Adrenal gland (tissue), 5 donors: ENCODE measurements at regions not wholly inside any gene's neighbourhood (a gene's known extent, or its start where the extent isn't known, plus 50 kb on each side); places are given as distances from the start of the nearest gene placed in this dataset.

Source experiments
- POLR2A ChIP-seq, 2 donors: fragments of 450-650 bp; IDR thresholded peaks; one replicate each; pipeline ENCODE4 v1.6.1; 2017; ENCODE audit warnings: antibody characterized with exemption in 2 of 2, mild to moderate bottlenecking in 2 of 2, moderate library complexity in 1 of 2
- TF ChIP-seq, protein P1 (sequence below), 6 experiments: fragments of 450-650 bp in 4 of 6; fragments of 200-600 bp in 2 of 6; sonication (generic) in 1 of 6; IDR thresholded peaks; 1 replicate in 5 of 6; 2 replicates in 1 of 6; pipeline versions ENCODE4 v1.5.1 to v1.8.0; 2016 to 2021; ENCODE audit warnings: antibody characterized with exemption in 6 of 6, mild to moderate bottlenecking in 2 of 6, moderate library complexity in 1 of 6
- donor health status: DM: no; HTN: no; CAD: no.

DNA sequence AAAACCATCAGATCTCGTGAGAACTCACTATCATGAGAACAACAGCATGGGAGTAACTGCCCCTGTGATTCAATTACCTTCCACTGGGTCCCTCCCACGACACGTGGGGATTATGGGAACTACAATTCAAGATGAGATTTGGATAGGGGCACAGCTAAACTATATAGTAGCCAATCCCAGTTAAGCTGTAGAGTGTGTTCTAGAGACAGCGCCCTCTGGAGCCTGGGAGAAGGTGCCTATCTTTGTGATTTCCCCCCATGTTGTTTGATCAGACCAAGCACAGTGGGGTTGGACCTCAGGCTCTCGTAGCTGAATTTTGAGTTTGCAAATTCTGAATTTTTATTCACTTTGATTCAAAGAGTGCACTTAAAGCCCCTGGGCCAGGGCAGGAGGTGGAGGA lies 108.2 kb upstream of the TWIST2 start:
- no peak for TF ChIP-seq POLR2A (IDR thresholded peaks at IDR 0.05)
- TF ChIP-seq, protein P1, sequence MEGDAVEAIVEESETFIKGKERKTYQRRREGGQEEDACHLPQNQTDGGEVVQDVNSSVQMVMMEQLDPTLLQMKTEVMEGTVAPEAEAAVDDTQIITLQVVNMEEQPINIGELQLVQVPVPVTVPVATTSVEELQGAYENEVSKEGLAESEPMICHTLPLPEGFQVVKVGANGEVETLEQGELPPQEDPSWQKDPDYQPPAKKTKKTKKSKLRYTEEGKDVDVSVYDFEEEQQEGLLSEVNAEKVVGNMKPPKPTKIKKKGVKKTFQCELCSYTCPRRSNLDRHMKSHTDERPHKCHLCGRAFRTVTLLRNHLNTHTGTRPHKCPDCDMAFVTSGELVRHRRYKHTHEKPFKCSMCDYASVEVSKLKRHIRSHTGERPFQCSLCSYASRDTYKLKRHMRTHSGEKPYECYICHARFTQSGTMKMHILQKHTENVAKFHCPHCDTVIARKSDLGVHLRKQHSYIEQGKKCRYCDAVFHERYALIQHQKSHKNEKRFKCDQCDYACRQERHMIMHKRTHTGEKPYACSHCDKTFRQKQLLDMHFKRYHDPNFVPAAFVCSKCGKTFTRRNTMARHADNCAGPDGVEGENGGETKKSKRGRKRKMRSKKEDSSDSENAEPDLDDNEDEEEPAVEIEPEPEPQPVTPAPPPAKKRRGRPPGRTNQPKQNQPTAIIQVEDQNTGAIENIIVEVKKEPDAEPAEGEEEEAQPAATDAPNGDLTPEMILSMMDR (IDR thresholded peaks at IDR 0.05) = no peak
